HEK293T (cell line): ENCODE measurements at regions not wholly inside any gene's neighbourhood (a gene's known extent, or its start where the extent isn't known, plus 50 kb on each side); places are given as distances from the start of the nearest gene placed in this dataset.

Source experiments
- CTBP1 ChIP-seq: fragments of 450-650 bp; IDR thresholded peaks from 2 replicates; pipeline ENCODE4 v1.6.1; 2016; ENCODE audit warnings: borderline replicate concordance
- ELF4 ChIP-seq: fragments of 450-650 bp; IDR thresholded peaks from 2 replicates; pipeline ENCODE4 v1.6.1; 2017; ENCODE audit warnings: antibody characterized with exemption
- LEF1 ChIP-seq: fragments of 450-650 bp; IDR thresholded peaks from 2 replicates; pipeline ENCODE4 v1.6.1; 2017; ENCODE audit warnings: mild to moderate bottlenecking, borderline replicate concordance
- TARDBP ChIP-seq: fragments of 450-650 bp; IDR thresholded peaks from 2 replicates; pipeline ENCODE4 v1.6.1; 2016

DNA sequence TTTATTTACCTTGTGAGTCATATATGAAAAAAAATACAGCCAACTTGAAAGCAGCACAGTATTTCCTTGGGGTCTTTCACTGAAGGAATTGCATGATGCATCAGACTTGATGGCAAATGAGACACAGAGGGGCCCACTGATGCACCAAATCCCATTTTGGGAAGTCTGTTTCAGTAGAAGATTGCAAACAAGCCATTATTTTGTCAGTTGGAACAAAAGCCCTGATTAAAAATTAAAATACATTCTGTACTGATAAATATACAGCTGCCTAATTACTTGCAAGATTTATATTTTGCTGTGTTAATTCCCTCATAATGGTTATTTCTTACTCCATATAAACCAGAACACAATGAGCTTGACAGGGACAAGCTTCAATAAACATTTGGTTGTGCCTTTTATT is 370.4 kb downstream of the SUCLG1 start:
- TF ChIP-seq TARDBP: no peak
- no peak for TF ChIP-seq LEF1
- TF ChIP-seq ELF4: no peak
- no peak for TF ChIP-seq CTBP1
